ENCODE measurements at regions not wholly inside any gene's neighbourhood (a gene's known extent, or its start where the extent isn't known, plus 50 kb on each side); places are given as distances from the start of the nearest gene placed in this dataset.

DNA sequence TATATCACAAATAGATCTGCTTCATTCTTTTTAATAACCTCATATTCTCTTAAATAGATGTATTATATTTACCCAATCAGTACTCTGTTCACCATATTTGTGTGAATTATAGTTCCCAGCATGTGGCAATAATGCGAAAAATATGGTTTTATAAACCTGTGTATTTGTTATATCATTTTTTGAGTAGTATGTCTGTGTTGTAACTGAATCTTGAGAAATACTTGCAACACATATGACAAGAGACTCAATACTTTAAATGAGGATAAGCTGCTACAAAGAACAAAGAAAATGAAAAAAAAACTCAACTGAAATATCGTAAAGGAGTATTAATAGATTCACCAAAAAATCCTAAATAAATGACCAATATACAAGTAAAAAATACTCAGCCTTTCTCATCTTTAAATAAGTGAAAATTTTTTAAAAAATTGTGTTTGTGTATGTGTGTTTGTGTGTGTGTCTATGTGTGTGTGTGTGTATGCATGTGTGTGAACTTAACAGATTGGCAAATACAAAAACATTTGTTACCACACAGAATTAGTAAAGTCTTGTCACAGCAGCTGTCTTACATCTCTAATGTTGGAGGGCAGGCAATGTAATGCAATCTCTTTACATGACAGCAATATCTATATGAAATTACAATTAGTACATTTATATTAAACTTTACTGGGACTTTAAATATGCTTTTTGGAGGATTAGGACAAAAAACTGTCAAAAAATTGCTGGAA lies 441.9 kb upstream of the MGAT4C start:
- DNase-seq (ENCODE audit: low read depth, low spot score) = no peak

- no peak for DNase-seq (ENCODE audit: low read depth, low spot score)
Observed at GRCh38 chr12:86683568-86684304, 427.5 kb upstream of the MGAT4C start.

DNA sequence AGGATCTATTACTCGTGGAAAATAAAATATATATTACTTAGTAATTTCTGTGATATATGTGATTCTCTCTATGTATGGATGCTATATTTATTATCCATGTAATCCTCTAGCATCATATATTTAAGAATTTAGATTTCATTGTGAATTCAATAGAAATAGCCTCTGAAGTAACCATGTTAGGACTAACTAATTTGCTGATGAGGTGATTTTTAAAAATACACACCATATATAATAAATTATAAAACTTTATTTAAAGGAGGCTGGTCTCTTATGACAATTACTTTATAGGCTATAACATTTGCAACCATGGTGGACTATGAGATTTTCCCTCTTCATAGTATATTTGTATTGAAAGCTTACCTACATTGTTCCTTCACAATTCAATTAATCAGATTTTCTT lies 424.9 kb upstream of the MGAT4C start:
- DNase-seq (ENCODE audit: low read depth, low spot score) = no peak

DNA sequence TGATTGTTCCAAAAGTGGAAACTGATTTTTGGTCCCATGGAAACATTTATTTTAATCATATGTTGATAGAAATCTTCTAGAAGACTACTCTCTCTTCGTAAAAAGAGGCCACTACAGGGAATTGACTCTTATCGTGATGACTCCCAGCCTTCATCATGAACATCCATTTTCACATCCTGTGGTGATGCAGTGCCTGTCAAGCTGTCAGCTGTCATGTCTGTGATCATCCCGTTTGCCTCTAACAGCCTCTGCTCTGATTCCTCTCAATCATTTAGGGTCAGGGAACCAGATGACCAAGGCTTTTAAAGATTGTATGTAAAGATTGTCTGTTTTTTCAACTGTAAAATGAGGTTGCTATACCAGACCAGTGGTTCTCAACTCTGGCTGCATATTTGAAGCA lies 419.0 kb upstream of the MGAT4C start:
- DNase-seq (ENCODE audit: low read depth, low spot score) = no peak

DNA sequence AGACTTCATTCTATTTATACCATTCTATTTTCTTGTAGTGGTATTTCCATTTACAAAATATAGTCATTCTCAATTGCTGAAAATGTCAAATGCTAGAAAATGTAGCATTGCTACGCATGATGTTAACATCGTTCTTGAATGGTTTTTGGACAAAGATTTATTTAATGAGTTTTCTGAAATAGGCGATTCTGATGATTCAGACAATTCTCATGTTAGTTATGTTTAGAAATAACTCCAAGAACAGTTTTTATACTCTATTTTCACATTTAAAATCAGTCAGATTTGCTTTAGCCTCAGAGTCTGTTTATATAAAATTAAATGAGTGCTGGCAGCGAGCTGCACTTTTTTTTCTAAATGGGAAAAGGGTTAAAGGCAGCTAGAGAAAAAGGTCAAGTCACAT lies 414.8 kb upstream of the MGAT4C start:
- no peak for DNase-seq (ENCODE audit: low read depth, low spot score)

DNA sequence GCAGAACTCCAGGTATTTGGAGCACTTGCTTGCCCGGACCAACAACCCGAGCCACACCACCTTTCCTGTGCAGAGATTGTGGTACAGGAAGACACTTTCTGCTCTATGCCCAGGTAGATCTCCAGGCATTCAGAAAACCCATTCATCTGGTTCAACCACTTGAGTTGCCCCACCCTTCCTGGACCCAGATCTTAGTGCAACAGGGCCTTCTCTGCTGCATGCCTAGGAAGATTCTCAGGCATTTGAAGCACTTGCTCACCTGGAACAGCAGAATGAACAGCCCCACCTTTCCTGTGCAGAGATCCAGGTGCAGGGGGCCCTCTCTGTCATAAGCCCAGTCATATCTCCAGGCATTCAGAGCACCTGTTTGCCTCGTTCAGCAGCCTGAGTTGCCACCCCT lies 412.8 kb upstream of the MGAT4C start:
- DNase-seq (ENCODE audit: low read depth, low spot score) = no peak

- DNase-seq (ENCODE audit: low read depth, low spot score) = no peak
Observed at GRCh38 chr12:86666316-86666715, 410.1 kb upstream of the MGAT4C start.

DNA sequence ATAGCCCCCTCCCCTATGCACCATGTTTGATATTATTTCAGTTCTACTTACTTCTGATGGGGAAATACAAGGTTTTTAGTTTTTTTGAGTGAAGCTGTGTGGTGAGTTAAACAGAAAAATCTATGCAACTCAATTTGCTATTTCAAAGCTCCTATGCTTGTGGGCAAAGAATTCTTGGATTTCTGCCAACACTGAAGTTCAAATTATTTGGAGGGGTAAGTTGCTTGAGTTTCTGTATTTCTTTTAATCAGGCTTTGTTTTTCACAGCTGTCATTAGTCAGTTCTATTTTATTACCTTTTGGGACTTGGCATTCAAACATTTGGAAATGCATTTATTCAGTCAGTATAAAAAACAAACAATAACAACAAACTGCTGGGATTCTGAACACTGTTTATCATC lies 407.5 kb upstream of the MGAT4C start:
- DNase-seq (ENCODE audit: low read depth, low spot score) = no peak

DNA sequence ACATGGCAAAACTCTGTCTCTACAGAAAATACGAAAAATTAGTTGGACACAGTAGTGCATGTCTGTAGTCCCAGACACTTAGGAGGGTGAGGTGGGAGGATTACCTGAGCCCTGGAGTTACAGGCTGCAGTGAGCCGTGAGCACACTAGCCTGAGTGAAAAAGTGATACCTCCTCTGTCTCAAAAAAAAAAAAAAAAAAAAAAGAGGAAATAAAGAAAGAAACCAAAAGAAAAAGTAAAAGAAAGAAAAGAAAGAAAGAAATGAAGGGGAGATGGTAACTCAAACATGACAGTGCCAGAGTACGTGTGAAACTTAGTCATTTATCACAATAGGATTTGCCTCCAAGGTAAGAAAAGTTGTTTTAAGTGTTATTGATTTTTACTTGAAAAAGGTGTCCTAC lies 407.0 kb upstream of the MGAT4C start:
- no peak for DNase-seq (ENCODE audit: low read depth, low spot score)

DNA sequence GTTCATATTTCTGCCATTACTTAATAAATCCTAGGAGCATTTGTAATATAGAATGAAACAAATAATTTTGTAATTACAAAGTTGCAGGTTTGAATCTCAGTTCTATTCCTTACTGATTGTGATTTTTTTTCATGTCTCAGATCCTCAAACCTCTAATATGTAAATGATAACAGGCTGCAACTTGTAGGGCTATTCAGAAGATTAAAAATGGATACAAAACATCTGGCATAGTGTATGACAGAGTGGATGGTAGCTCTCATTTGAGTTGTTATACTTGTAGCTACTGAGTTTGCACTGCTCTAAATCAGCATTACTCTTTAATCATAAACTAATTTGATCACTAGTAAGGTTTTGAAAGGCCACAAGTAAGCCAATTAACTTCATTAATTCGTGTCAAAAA lies 406.3 kb upstream of the MGAT4C start:
- no peak for DNase-seq (ENCODE audit: low read depth, low spot score)

- DNase-seq (ENCODE audit: low read depth, low spot score) = no peak
Observed at GRCh38 chr12:86660488-86661147, 404.4 kb upstream of the MGAT4C start.

DNA sequence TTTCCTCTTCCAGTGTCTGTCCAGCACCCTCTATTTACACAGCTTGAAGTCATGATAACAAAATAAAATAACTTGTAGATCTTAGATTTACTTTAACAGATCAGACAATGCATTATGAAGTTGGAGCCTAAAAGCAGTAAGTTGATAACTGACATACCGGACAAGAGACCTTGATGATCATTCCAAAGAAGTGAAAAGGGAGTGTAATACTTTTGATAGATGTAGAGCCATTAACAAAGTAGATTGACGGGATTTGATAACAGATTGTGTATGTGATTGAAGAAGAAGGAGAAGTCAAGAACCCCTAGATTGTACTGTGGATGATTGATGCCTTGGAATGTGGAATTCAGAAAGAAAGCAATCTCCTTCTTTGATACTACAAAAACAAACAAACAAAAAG lies 403.8 kb upstream of the MGAT4C start:
- DNase-seq (ENCODE audit: low read depth, low spot score) = no peak

GRCh38 chr12:86658303-86658702 lies 402.1 kb upstream of the MGAT4C start:
- DNase-seq (ENCODE audit: low read depth, low spot score) = no peak

DNA sequence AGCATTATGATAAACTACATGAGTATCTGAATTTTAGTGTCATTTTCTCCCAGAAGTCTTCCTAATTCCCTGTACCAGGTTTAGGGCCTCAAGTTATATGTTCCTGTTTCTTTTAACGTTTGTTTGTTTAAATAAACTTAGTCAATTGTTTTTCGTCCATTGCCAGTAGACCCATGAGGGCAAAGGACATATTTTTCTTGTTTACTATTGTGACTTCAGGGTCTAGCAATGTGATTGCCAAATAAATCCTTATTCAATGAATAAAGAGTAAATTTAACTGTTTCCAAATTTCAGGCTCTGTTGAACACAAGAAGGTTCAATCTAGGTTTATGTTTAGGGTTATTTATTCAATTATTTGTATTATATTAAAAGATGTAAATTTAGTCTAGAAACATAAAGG lies 391.6 kb upstream of the MGAT4C start:
- no peak for DNase-seq (ENCODE audit: low read depth, low spot score)

GRCh38 chr12:86634456-86635410 lies 378.5 kb upstream of the MGAT4C start:
- no peak for DNase-seq (ENCODE audit: low read depth, low spot score)

- no peak for DNase-seq (ENCODE audit: low read depth, low spot score)
Observed at GRCh38 chr12:86627001-86627400, 370.8 kb upstream of the MGAT4C start.

DNA sequence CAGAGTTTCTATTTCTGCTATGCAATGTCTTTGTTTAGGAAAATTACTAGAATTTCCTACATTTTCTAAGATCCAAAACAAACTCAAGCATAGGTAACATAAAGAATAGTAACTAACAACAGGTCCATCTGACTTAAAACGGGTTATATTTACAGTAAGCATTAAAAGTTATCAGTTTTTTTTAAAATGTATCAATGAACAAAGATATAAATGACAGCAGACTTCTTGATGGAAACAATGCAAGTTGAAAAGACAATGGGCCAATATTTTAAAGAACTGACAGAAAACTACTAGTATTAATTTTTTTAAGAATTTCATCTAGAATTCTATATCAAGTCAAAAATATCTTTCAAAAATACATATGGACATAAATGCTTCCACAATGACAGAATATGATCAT lies 367.1 kb upstream of the MGAT4C start:
- no peak for DNase-seq (ENCODE audit: low read depth, low spot score)

- no peak for DNase-seq (ENCODE audit: low read depth, low spot score)
Observed at GRCh38 chr12:86621957-86622356, 365.8 kb upstream of the MGAT4C start.

DNA sequence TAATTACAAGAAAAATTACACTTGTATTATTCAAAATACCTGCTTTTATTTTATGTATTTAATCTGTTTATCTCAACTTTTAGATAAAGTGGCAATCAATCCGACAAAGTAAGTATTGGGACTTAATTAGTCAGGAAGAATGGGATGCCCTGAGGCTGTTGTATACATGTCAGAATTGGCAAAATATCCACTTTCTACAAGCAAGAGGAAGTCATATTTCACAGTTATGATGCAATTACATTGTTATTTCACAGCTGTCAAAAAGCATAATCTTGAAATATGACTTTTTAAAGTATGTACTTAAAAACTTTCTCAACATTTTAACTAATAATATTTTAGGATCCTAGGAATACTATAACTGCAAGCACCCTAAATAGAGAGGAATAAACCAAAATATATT lies 357.1 kb upstream of the MGAT4C start:
- DNase-seq (ENCODE audit: low read depth, low spot score) = no peak

DNA sequence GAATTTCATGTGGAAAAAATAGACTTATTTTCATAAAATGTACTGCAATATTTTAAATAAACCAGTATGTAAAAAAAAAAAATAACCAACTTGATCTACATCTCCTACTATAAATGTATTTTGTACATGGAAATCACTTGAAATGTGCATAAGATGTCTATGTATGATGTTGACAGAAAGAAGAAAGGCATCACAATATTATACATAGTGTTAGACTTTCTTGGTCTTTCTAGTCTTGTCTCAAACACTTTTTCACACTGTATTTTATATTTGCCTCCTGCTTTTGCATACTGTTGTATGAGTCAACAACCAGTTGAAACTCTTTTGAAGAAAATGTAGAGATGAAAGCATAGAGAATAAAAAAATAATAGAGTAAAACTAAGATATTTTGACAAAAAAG lies 352.4 kb upstream of the MGAT4C start:
- no peak for DNase-seq (ENCODE audit: low read depth, low spot score)

- no peak for DNase-seq (ENCODE audit: low read depth, low spot score)
Observed at GRCh38 chr12:86601550-86602308, 345.5 kb upstream of the MGAT4C start.
